Sigmoid colon (tissue), 4 donors: ENCODE measurements at regions not wholly inside any gene's neighbourhood (a gene's known extent, or its start where the extent isn't known, plus 50 kb on each side); places are given as distances from the start of the nearest gene placed in this dataset.

Source experiments
- POLR2A ChIP-seq, 2 donors: fragments of 450-650 bp; IDR thresholded peaks; one replicate each; pipeline ENCODE4 v1.6.1; 2016; ENCODE audit warnings: antibody characterized with exemption in 2 of 2, mild to moderate bottlenecking in 2 of 2, moderate library complexity in 2 of 2
- POLR2AphosphoS5 ChIP-seq, 4 donors: sonication (generic); formaldehyde crosslinking; IDR thresholded peaks; one replicate each; pipeline ENCODE4 v1.6.1; 2017; ENCODE audit warnings: antibody characterized with exemption in 4 of 4
- TF ChIP-seq, protein P1 (sequence below), 4 experiments: fragments of 450-650 bp in 3 of 4; fragments of 200-600 bp in 1 of 4; IDR thresholded peaks; one replicate each; pipeline ENCODE4 v1.5.1; 2016 to 2019; ENCODE audit warnings: antibody characterized with exemption in 4 of 4, mild to moderate bottlenecking in 3 of 4, moderate library complexity in 2 of 4

GRCh38 chr7:47217570-47218360 is 364.1 kb downstream of the TNS3 start:
- TF ChIP-seq POLR2A (IDR thresholded peaks at IDR 0.05): no peak
- no peak for TF ChIP-seq POLR2AphosphoS5 (IDR thresholded peaks at IDR 0.05)
- TF ChIP-seq, protein P1, sequence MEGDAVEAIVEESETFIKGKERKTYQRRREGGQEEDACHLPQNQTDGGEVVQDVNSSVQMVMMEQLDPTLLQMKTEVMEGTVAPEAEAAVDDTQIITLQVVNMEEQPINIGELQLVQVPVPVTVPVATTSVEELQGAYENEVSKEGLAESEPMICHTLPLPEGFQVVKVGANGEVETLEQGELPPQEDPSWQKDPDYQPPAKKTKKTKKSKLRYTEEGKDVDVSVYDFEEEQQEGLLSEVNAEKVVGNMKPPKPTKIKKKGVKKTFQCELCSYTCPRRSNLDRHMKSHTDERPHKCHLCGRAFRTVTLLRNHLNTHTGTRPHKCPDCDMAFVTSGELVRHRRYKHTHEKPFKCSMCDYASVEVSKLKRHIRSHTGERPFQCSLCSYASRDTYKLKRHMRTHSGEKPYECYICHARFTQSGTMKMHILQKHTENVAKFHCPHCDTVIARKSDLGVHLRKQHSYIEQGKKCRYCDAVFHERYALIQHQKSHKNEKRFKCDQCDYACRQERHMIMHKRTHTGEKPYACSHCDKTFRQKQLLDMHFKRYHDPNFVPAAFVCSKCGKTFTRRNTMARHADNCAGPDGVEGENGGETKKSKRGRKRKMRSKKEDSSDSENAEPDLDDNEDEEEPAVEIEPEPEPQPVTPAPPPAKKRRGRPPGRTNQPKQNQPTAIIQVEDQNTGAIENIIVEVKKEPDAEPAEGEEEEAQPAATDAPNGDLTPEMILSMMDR (IDR thresholded peaks at IDR 0.05): no peak
